Fibroblast of villous mesenchyme (primary cell): ENCODE measurements at regions not wholly inside any gene's neighbourhood (a gene's known extent, or its start where the extent isn't known, plus 50 kb on each side); places are given as distances from the start of the nearest gene placed in this dataset.

Experiments used
- DNase-seq: peaks from one replicate; pipeline ENCODE4 v3.0.0-alpha.2; 2010; ENCODE audit warnings: low read depth
- H3K4me3 ChIP-seq: 2 replicates; pipeline ENCODE4 v1.5.1; 2011; ENCODE audit warnings: low read depth, mild to moderate bottlenecking, low read length
- CTCF ChIP-seq: IDR thresholded peaks from 2 replicates; pipeline ENCODE4 v1.5.1; 2012; ENCODE audit warnings: low read depth, mild to moderate bottlenecking, low read length; ENCODE audit not compliant: insufficient read depth

DNA sequence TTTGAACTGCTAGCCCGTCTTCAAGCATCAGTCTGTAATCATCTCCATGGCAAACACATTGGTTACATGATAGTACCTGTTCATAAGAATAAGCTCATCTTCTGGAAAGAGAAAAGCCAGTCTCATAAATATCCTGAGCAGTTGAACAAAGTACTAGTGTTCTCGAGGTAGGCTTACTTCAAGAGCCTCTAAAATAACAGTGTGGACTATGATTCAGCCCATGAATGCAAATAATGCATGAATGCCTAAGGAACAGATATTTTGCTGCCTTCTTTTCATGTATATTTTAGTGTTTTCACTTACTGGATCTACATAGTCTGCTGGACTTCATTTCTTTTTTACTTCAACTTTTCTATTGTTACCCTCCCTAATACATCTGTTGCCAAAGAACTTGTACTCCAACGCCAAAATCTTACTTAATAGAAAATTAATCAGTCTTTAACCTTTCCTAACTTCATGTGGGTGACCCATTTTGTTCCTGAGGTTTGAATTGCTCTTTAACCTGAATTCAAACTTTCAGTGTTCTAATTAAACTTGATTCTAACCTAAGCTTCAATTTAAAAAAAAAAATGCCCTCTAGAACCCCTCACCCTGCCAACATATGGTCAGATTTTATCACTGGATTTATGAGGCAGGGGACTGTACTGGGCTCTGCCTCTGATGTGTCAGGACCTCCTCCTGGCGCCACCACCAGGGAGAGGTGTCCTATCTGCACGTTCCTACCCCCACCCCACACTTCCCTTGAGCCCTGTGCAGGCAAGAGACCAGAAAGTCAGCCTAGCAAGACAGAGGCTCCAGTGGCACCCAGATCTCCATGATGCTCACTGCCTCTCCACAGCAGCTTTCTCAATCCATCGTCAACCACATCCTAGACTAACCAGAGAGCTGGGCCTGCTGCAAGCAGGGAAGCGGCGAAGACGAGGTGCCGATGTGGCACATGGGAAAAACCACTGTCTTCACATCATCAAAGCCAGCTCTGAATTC lies 264.7 kb upstream of the ID2 start:
- no peak for TF ChIP-seq CTCF
- no peak overlapping the region for H3K4me3 ChIP-seq
- no peak for DNase-seq

DNA sequence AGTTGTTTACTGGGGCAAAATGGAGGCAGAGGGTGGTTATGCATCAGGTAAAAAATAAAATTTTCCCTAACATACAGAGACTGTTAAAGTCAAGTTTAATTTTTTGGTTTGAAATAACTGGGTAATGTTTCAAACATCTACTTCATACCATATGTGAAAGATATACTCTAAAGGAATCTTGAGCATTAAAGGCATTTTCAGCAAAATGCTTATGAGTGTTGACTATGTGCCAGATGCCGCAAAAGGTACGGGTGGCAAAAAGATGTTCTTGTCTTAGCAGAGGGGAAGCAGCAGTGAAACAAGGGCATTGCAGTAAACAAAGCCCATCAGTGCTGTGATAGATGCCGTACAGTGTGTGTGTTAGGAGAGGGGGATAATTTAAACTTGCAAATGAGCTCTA lies 263.1 kb upstream of the ID2 start:
- H3K4me3 ChIP-seq: no peak overlapping the region
- TF ChIP-seq CTCF: no peak
- DNase-seq: no peak

- DNase-seq: no peak
- no peak overlapping the region for H3K4me3 ChIP-seq
- TF ChIP-seq CTCF: no peak
These were observed 260.0 kb upstream of the ID2 start for GRCh38 chr2:8421658-8422449.

DNA sequence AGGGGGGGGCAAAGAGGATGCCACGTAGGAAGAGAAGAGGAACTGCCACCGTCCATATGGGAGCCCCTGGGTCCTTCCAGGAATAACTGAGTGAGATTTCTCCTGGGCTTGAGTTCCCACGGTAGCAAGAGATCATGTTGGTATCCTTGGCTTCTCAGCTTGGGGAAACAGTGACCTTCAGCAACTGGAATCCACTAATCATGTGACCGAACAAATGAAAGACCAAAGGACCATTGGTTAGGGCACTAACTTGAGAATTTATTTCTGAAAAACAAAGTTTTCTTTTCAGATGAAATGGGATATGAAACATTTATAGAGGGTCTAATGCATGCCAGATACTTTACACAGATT lies 259.4 kb upstream of the ID2 start:
- TF ChIP-seq CTCF: no peak
- no peak for DNase-seq
- no peak overlapping the region for H3K4me3 ChIP-seq

DNA sequence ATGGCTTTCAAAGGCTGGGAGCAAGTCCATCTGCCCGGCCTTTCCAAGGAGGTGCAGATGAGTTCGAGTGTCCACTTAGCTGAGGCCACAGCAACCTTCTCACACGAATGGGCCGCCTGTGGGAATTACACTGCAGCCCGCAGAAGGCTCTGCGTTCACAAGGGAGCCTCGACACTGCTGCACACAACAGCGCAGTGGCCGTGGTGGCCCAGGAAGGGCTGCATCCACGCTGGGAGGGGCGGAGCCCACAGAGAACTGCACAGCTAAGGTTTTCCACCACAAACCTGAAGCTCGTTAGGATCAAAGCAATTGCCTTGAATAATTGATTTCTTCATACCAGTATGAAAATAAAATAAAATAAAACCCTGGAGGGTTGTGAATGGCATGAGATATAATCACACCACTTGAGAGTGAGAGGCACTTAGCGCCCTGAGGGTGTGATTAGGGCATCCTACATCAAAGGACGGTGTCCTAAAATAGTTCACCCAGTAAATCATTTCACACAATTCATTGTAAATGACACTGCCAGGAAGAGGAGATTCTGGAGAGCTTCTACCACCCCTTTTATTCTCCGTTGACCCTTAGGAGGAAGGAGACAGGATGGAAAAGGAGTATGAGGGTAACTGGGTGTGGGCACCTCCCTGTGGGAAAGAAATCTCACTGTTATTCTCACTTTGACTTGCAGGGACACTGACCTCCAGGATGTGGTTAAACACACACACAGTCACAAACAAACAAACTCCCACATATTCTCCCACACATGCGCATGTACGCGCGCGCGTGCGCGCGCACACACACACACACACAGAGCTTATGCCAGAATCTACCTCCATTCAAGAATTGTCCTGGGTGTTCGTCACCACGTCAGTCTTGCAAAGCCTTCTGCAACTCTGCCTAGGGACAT lies 256.6 kb upstream of the ID2 start:
- TF ChIP-seq CTCF: no peak

DNA sequence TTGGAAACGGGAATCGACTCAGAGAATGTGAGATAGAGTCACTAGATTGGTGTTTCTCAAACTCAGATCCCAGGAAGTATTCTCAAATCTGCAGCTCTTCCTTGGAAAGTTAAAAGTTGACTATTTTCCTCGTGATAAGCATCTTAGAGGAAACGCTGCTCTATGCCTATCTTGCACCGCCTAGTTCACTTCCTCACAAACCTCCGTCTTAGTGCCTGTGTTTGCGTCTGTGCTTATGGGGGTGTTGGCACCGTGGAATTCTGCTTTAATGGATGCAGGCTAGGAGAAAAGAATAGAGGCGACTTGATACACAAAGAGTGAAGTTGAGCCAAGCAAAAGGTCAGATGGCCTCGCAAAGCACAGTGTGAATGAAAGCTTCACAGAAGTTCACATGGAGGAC lies 255.3 kb upstream of the ID2 start:
- no peak for DNase-seq
- no peak overlapping the region for H3K4me3 ChIP-seq
- TF ChIP-seq CTCF: no peak

More for the DNA sequence above, 256.6 kb upstream of the ID2 start:
- no peak for DNase-seq
- no peak overlapping the region for H3K4me3 ChIP-seq
